Hypothalamus (tissue), 51 donors: ENCODE measurements at regions not wholly inside any gene's neighbourhood (a gene's known extent, or its start where the extent isn't known, plus 50 kb on each side); places are given as distances from the start of the nearest gene placed in this dataset.

Experiments
- DNase-seq, 51 donors: peaks; one replicate each; lab custom pipeline; 2025; lab: John Stamatoyannopoulos, UW

GRCh38 chr9:88326936-88327335, 61.3 kb upstream of the SPIN1 start:
- no peak for DNase-seq

GRCh38 chr9:88326015-88326414, 62.2 kb upstream of the SPIN1 start:
- DNase-seq = no peak

DNA sequence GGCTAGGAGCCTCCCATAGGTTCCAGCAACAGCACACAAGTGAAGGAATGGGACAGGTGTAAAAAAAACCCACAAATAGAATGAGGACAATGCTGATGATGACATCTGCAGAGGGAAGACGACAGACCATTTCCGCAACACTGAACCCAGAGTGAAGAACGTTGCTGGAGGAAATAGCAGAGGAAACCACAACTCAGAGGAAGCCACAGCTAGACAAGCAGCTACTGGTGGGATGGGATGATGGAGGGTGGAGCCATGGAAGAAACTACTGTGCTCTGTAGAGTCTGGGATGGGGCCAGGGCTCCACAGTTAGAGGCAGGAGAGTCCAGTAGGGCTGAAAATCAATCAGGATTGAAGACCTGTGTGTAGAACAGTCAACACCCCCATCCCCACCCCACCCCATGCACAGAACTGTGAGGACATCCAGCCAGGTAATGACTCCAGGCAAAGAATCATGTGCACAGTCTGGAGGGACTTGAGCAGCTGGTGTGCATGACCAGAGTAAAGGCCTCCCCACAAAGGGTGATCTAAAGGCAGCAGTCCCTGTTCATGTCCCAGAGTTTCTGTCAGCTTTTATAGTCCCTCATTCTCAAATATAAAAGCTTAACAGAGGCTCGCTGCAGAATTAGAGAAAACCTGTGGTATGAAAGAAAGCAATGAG, 65.2 kb upstream of the SPIN1 start:
- no peak for DNase-seq

GRCh38 chr9:88321764-88322163, 66.5 kb upstream of the SPIN1 start:
- DNase-seq = no peak

DNA sequence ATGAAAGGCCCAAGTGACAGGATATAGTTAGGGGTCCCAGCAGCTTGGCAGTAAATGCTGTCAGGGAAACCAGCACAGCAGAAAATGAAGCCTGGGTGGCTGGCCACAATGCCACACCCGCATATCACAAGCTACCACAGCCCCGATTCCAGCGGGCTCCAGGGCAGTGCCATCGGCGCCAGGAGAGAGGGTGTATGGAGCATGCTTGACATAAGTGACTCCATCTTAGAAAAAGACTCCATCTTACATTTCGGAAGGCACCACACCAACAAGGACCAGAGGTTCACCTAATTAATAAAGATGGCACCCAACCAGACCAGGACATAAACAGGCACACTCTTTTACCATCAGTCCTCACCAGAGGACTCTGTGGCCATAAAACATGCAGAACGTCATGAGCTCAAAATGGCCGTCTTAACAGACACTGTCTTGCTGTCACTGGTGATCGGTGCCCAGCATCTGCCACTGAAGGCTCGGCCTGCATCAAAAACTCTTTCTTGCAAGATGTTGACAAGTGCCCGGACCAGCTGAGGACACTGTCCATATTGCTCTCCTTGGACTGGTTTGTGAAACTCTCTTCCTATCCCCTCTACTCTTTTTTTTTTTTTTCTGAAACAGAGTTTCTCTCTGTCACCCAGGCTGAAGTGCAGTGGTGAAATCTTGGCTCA, 67.4 kb upstream of the SPIN1 start:
- DNase-seq = no peak

DNA sequence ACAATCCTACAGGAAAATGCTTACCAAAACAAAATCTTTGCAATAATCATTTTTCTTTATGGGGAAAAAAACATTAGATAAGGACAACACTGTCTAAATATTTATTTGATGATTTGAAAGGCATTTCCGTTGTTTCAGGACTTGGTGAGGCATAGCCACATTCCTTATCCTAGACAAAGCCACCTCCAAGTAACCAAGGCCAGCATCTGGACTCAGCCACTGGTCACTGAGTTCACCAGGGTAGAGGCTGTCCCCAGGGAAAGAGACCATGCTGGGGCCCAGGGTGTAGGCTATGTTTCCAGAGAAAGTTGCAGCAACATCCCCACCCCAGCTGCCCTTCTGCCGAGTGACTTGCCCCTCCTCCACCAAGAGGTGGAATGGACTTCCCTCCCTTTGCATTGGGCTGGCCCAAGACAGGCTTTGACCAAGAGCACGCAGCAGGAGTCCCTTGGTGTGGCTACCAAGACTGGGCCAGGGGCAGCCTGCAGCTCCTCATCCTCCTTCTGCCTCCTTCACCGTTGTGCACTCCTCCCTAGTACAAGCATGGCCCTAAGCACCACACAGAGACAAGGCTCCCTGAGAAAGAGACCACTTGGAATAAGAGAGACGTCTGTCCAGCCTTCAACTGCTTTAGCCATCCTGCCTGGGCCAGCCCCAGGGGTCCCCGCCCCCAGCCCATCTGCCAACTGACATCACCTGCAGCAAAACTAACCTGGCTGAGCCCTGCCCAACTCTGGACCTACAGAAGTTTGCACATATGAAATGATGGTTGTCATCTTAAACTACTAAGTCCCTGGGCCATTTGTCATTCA, 68.1 kb upstream of the SPIN1 start:
- no peak for DNase-seq

GRCh38 chr9:88313364-88314220, 74.7 kb upstream of the SPIN1 start:
- DNase-seq = no peak

GRCh38 chr9:88312517-88313103, 75.6 kb upstream of the SPIN1 start:
- DNase-seq = no peak

DNA sequence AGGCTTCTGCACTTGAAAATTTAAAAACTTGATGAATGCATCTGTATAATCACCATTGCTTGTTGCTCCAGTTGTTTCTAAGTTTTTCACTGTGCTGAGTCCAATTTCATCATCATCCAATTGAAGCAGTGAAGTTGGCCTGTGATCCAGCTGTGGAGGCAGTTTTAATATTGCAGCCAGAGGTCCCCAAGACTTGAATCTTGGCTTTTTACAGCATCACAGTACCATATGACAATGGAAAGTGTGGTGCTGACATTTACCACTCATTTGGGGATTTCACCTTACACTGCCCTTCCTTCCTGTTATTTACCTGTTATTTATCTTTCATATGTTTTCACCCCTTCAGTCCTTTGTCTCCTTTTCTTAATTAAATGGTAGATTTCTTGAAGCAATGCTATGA, 76.2 kb upstream of the SPIN1 start:
- no peak for DNase-seq

DNA sequence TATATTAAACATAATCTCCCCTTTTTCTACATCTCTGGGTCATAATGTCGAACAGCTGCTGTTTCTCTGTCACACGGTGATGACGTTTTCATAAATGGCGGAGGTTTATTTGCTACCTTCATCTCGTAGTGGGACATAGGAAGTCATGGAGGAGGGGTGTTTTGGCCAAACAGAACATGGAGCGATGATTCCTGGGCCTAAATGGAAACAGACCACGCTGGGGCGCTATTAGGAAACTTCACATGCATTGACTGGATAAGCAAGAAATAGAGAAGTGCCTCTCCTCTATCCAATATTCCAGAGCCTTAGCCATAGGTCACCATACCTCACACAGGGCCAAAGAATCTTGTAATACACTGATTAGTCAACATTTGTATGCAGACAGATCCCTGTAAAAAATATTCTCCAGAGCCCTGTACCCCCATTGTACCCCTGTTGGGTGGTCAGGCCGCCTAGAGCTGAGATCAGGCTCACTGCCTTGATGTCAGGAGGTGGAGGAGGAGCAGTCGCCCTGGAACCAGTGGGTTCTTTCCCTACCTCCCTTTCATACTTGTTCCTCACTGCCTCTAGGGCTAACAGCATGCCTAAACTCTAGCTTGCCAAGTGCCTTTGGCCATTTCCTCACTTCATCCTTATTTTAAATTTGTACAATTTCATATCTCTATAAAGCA, 77.8 kb upstream of the SPIN1 start:
- DNase-seq = no peak

- DNase-seq = peak in 1 of 51 donors; percentile 30
Observed at GRCh38 chr9:88308831-88309560, 79.2 kb upstream of the SPIN1 start.

DNA sequence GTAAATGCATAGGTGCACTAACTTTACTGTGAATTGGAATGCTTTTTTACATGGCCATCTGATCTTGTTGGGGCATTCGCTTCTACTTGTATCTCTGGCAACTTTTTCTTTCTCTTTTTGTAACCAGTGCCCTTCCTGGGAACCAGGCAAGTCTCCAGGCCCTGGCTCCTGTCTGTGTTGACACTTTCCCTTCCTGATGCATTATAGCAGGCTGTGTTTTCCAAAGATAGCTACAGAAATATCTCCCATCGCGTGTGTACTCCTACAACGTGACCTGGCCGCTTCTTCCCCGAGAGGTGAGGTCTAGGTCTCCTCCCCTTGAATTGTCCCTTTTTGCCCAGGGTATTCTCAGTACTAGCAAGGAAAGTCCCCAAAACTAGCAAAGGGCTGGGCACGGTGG, 81.1 kb upstream of the SPIN1 start:
- no peak for DNase-seq

GRCh38 chr9:88303721-88304451, 84.4 kb upstream of the SPIN1 start:
- DNase-seq = peak in 1 of 51 donors; percentile 17

DNA sequence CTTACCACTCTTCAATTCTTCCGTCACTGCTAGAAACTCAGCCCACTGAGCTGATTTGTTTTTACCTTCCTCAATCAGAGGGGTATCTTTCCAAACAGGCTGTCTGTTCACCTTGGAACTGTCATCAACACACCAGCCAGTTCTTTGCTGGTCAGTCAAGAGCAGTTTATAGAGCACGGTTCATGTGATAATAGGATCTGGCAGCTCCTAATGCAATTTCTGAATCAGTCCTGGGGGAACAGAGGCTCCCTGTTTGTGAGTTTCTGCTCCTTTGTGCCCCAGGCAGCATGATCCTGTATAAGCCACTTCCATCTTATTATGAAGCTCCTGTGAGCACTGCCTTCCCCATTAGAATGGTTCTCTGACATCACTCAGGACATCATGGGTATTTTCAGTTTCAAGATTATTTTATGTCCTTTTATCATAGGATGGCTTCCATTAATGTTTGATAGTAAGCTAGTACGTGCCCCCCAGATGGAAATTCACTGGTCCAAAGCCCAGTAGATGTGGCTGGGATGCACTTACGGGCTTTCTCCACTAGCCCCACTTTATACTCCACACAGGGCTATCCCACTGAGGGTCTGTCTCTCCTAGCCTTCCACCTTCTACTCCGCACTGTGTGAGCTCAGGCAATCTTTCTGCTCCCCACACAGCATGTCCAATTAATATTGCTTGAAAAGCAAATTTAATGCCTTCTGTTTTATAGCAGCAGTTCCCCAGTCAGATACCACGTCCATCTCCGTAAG, 85.5 kb upstream of the SPIN1 start:
- no peak for DNase-seq

- DNase-seq = no peak
Observed at GRCh38 chr9:88300556-88300955, 87.7 kb upstream of the SPIN1 start.

DNA sequence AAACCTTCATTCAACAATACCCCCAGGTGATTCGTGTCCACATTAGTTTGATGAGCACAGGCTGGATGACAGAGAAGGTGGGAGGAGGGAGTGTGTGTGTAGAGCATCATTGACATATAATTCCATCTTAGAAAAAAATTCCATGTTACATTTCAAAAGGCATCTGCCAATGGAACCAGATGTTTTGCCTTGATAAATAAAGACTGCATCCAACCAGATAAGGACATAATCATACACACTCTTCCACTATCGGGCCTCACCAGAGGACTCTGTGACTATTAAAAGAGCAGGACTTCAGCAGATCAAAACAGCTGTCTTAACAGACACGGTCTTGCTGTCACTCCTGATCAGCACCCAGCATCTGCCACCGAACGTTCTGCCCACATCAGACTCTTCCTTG, 96.4 kb upstream of the SPIN1 start:
- DNase-seq = peak in 1 of 51 donors; percentile 3

- DNase-seq = no peak
Observed at GRCh38 chr9:88291056-88291455, 97.2 kb upstream of the SPIN1 start.

GRCh38 chr9:88289532-88289931, 98.7 kb upstream of the SPIN1 start:
- no peak for DNase-seq
